ENCODE measurements at regions not wholly inside any gene's neighbourhood (a gene's known extent, or its start where the extent isn't known, plus 50 kb on each side); places are given as distances from the start of the nearest gene placed in this dataset.

DNA sequence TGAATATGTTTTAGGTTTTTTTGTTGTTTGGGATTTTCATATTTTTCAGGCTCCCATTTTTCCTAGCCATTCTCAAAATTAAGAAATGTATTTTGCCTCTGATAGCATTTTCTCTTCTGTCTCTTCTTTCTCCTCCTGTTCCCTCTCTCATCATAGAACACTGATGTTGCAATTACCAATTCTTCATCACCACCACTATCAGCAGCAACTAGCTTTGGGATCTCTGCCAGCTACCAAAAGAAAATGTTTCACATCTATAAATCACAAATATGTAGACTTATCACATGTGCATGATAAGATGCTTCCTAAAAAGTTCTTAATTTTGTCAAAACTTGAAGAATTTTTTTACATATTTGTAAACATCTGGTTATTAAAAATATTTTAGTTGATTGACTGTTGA, 887.1 kb downstream of the MAT2B start:
- DNase-seq (ENCODE audit: low spot score), result no peak

DNA sequence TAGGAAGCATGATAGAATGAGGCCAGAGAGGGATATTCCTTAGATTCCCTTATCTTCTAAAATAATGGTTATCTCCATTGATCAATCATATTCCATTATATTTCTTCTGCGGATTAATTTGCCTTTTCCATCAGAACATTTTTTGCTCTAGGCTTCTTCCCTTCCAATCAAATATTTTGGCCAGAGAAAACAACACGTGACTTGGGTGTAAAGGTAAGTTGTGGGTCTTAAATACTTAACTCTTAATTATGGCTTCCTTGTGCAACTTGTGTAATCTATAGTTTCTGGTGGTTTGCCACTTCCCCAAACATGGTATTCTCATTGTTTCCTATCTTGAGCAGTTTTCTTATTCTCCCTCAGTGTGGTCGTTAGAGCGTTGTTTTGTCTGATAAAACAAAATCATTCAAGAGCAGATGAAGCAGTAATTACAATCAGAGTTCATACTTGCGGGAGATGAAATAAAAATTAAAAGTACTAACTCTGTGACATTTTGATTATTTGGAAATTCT, 889.3 kb downstream of the MAT2B start:
- no peak for DNase-seq (ENCODE audit: low spot score)

DNA sequence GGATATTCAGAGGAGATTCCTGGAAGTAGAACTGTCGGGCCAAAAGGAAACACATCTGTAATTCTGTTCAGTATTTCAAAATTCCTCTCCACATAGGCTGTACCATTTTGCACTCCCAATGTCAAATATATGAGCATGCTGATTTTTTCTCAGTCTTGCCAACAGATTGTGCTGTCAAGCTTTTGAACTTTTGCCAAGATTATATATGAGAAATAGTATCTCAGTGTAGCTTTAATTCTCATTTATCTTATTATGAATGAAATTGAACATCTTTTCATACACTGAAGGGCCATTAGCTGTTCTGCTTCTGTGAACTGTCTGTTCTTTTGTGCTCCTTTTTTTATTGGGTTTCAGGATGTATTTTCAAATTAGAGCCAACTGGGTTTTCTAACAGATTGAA, 907.1 kb downstream of the MAT2B start:
- DNase-seq (ENCODE audit: low spot score), result no peak

DNA sequence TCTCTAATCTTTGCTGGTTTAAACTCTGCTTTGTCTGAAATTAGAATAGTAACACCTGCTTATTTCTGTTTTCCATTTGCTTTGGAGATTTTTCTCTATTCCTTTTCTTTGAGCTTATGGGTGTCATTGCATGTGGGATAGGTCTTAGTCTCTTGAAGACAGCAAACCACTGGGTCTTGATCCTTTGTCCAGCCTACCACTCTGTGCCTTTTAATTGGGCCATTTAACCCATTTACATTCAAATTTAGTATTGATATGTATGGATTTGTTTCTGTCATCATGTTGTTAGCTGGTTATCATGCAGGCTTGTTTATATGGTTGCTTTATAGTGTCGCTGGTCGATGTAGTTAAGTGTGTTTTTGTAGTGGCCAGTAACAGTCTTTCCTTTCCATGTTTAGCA, 914.7 kb downstream of the MAT2B start:
- no peak for DNase-seq (ENCODE audit: low spot score)

DNA sequence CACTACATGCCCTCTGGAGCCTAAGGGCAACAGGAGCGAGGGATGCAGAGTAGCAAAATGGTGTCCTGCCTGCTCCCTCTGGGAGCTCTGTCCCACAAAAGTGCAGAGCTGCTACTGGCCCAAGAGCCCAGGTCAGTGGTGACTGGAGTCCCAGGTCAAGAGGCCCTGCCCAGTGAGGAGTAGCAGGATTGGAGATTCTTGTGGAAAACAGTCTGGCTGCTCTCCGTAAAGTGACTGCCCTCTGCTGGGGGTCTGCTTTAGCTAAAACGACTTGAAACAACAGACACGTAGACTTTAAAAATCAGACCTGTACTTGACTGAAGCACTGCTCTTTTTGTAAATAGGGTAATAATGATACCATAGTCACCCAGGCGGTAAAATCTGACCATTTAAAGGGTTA, 917.0 kb downstream of the MAT2B start:
- DNase-seq (ENCODE audit: low spot score), result no peak

DNA sequence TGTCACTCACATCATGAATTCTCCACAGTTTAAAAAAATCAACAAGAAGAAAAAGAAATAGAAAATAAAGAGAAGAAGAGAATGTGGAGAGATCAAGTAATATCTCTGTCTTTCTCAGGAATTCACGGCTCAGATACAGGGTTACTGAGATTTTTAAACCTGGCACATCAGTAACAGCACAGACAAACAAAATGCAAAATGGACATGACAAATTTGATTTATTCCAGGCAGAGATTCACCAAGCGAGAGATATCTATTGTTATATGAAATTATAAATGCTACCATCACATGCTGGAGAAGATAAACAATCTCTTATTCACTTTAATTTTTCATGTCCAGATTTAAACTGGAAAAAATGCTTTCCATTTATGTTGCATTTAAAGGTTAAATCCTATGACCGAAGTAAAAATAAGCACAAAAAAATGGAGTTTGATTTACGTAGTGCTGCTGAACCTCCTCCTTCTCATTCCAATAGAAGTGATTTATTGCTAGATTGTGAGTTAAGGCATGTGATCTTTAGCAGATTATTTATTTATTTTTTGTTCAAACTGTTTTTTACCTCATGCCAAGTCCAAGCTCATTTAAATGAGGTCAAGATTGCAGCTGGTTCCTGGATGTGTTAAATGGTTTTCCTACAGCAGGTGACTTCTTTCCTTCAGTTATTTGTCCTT, 926.4 kb downstream of the MAT2B start:
- DNase-seq (ENCODE audit: low spot score), result no peak

DNA sequence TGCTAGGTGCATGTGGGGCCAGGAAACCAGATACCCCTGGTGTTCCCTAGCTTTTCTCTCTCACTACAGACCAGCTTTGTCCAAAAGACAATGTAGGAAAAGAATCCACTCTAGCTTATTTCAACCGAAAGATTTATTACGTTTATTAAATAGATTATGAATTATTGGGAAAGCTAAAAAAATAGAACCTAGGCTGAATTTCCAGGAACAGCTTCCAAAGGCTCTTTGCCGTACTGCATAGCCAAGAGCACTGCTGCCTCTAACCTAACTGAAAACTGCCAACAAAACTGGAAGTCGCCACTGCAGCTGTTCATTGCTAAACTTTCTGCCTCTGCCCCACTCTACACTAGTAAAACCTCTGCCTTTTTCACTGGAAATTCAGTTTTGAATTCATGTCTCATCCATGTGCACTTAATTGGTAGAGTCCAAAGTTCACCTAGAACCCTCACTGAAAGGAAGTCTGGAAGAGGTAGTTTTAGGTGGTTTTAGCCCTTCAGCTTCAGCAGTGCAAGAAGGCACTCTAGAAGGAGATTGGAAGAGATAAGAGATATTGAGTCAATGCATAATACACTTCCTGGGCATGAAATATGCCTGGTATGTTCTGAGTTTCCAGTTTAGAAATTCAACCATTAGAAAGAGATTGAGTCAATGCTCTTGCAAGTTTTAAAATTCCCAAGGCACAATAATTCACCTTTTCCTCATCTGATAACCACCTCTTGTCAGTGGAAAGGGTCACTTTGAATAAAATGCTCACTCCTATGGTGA, 927.9 kb downstream of the MAT2B start:
- no peak for DNase-seq (ENCODE audit: low spot score)

DNA sequence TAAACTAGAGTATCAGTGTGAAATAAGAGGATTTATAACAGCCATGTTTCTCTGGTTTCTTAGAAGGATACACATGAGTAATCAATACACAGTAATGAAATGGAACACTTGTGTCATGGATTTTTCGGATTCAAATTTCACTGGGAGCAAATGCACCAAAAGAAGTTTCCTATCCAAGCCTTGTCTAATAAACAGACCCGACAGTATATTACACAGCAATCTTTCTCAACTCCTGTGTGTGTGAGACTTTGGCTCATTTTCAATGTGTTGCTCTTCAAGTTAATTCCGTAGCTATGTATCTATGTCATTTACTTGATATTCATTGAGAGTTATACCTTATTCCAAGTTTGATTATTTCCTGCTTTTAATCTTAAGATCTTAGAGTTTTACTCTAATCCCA, 930.2 kb downstream of the MAT2B start:
- DNase-seq (ENCODE audit: low spot score), result no peak

DNA sequence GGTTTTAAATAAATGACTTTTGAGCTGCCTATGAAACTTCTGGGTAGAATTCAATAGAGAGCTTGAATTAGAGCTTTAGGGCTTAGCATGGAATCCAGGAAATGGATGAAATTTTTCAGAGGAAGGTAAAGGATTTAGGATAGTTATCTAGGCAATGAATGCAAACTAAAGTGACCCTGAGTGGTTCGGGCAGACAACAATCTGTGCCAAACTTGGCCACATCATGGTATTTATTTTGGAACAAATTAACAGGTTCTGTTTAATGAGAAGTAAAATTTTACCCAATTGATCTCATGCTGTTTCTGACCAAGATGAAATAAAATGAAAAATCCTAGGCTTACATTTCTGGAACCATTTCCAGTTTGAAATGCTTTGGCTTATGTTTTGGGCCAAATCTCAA, 934.4 kb downstream of the MAT2B start:
- no peak for DNase-seq (ENCODE audit: low spot score)

DNA sequence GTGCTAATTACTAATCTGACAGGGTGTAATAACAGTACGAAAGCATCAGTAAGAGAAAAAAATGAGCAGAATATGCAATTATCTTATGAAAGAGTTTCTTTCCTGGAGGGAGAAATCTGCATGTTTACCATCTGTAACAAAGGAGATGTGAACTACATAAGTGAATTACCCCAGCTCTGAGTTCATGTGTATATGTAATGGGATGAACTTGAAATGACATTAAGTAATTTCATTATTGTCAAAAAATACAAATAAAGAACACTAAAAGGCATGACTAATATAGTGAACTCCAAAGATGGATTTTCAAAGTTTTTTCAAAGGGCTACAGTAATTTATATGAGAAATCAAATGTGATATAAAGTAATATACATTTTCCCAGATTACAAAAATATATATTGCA, 944.0 kb downstream of the MAT2B start:
- DNase-seq (ENCODE audit: low spot score), result no peak

DNA sequence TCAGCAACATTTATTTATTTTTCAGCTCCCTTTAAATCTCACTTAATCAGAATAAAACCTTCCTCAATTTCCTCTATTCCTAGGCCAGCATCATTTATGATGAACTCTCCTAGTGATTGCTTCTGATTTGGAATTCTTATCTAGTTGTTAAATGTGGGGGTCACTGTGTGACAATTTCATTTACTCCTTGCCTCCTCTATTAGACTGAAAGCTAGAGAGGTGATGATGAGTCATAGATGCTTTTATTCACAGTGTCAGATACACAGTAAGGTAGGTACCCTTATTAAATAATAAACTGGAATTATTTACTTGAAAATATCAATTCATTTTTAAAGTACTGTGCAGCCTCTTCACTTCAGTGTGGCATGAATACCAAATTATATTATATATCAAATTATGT, 960.6 kb downstream of the MAT2B start:
- no peak for DNase-seq (ENCODE audit: low spot score)

DNA sequence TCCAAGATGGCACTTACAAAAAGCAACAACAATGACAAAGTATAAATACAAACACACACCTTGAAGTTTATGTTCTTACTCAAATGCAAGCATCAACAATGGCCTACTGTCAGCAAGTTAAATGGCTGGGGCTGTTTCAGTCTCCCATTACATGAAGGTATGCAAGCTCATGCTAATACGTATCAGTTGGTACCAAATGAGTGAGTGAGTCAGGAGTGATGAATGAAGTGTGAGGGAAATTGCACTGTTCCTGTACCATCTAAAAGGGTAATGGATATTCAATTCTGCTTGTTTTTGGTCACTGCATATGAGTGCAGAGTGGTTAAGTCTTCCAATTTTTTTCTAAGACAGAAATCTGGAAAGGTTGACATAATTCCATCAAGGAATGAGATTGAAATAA, 964.9 kb downstream of the MAT2B start:
- no peak for DNase-seq (ENCODE audit: low spot score)

DNA sequence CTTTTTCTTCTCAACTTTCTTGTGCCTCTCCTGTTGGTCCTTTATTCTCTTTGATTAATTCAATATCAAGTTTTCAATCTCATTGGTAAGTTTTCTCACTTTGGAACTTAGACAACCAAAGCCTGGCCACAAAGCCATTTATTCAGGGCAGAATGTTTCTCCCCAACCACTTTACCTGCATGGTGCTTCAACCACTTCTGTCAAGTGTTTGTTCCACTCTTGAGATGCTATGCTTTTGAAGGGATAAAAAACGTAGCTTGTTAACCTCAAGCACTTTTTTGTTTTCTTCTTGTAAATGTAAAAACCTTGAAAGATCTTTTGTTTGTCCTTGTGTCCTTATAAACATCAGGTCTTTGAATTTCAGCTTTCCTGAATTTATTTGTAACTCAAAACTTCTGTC, 966.7 kb downstream of the MAT2B start:
- no peak for DNase-seq (ENCODE audit: low spot score)

DNA sequence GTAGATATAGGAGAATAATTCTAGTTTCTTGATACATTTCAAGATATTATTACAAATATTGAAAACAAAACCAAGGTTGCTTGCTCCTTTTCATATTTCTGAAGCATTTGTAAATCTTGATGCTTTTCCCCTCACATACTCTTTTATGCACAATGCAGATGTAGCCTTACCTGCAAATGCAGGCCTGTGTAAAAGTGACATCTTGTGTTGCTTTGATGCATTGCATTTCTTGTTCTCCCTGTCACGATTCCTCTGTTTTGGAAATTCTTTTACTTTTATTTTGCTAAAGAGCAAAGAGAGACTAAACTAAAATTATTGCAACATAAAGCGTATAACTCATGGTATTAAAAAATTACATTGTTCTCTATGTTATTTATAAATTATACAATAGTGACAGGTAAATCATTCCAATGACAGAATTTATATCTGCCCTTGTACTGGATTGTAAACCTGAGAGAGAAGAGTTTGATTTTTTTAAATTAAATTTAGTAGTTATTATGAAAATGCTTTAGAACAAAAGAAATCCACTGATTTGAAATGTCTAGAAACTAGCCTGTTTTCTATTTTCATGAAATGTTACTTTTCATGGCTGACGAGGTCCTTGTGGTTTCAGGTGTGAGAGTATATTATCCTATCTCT, 970.0 kb downstream of the MAT2B start:
- peak; percentile 15 for DNase-seq (ENCODE audit: low spot score)

DNA sequence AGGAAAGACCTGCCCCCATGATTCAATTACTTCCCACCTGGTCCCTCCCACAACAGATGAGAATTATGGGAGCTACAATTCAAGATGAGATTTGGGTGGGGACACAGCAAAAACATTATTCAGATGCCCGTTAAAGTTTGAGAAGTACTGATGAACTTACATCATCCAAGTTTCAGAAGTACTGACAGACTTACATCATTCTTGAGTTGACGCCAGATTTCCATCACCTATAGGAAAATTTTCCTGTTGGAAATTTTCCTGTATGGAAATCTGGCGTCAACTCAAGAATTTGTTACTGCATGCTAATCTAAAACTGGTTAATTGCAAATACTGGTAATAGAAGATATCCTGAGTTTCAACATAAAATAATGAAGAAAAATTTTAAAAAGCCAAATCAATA, 975.9 kb downstream of the MAT2B start:
- no peak for DNase-seq (ENCODE audit: low spot score)

DNA sequence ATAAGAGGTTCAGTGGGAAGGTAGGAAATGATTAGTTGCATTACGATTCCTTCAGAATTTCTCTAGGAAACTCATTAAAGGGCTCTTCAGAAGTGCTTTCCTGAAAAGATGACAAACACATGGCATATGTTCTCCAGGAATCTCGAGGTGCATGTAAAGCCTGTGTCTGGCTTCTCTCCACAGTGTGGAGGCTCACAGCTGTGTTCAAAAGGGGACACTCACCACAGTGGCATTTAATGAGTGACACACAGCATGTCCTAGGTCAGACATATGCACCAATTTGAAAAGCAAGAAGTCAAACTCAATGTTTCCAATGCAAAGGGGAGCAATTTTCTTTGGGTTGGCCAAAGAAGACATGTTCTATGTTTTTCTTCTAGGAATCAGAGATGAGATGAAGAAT, 976.9 kb downstream of the MAT2B start:
- no peak for DNase-seq (ENCODE audit: low spot score)

DNA sequence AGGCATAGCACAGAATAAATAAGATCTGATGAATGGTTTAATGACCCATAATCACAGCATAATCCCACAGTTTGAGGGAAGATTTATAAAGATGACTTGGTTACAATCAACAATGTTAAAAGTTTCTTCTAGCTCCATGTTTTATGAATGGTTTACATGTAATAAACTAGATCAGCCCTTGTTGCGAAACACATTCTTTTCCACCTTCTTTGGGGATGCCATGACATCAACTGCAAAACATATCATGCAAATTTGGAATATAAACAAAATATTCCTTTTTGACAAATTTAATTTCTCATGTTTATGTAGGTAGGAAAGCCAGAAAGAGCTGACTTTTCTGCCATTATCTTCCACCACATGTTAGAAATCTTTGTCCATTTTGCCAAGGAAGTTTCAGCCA, 979.5 kb downstream of the MAT2B start:
- DNase-seq (ENCODE audit: low spot score), result no peak

DNA sequence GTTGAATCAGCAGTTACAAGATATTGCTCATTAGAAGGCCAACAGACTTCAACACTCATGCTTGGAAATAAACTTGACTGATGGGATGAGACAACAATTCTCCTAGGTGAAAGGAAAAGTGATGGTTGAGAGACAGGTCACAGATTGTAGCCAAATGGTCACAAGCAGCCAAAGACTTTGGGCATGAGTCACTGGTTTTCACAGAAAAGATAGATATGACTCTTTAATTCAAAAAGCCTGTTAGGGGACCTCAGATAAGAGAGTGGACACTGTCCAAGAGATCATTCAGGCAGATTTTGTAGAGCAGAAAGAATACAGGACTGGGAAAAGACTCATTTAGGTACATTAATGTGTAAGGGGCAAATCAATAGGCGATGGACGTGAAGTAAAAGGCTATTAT, 982.5 kb downstream of the MAT2B start:
- DNase-seq (ENCODE audit: low spot score), result no peak

DNA sequence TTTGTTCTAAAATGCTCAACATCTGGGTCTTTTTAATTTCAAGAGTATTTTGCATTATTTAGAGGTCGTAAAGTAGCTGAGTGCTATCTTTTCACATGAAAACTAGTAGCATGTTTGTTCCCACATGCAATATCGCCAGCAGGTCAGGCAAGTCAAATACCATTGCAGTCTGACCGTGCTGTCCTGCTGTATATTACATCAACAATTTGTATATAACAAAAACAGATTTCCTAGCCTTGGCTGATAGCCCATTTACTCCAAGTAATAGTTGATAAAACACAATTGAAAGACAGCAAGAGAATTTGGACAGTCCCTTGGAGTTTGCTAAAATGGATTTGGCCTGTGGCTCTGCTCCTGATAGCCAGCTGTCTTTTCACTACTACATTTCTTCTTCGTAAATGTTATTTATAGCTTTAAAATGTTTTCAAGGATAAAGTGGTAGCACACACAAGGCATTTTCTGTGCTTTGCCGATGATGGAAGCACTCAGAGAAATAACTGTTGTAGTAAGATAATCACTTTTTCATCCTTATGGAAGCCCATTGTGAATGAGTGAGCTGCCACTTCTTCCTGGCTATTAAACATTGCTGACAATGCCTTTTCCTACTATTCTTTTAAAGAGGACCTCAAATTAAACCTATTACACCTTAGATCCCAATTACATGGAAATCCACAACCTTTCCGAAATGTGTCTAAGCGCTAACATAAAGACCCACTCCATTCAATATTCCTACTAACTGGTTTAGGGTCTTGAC, 992.1 kb downstream of the MAT2B start:
- DNase-seq (ENCODE audit: low spot score), result no peak

DNA sequence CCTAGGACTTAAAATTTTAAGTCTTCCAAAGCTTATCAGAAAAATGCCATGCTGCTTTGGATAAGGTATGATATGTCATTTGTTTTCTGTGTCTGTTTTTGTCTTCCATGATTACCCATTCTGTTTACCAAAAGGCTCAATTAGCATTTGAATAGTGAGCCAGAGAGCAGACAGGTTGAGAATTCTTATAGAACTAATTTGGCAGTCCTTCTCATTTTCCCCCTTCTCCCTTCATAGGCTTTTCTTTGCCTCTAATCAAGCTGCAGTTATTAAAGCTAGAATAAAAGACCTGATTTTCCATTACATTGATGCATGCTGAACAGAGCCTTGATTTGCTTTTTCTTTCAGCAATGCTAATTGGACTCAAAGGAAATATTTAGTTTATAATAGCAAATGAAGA, 993.0 kb downstream of the MAT2B start:
- peak; percentile 23 for DNase-seq (ENCODE audit: low spot score)

DNA sequence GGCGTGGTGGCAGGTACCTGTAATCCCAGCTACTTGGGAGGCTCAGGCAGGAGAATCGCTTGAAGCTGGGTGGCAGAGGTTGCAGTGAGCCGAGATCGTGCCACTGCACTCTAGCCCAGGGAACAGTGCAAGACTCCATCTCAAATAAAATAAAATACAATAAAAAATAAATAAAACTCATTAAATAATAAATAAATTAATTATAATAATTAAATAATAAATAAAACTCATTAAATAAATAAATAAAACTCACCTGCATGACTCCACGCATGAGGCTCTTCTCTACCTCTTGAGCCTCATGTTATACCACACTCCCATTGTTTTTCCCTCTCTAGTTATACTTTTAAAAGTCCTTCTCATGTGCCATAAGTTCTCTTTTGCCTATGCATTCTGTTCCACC, 995.4 kb downstream of the MAT2B start:
- DNase-seq (ENCODE audit: low spot score), result no peak

DNA sequence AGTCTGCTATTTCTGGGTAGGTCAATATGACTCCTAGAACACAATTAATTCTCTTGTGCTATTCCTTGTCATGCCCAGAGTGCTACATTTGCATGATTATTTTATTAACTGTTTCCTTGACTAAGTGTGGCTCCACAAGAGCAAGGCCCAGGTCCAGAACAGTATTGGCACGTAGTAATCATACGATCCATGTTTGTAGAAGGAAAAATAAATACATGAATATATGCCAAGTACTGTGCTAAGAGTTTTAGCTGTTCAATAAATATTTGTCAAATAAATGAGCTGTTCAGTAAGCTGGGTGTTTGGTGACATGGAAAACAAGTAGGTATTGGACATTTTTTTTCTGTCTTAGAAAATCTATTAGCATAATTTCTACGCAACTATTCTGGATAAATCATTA, 995.9 kb downstream of the MAT2B start:
- DNase-seq (ENCODE audit: low spot score), result no peak
